Activated CD4-positive, alpha-beta T cell treated with anti-CD3 and anti-CD28 coated beads, Interleukin-2, Interleukin-6, amounts not matched to agents 100 ng/mL and 50 ng/mL, durations not matched to agents 16 hours and 8 hours (primary cell): ENCODE measurements at regions not wholly inside any gene's neighbourhood (a gene's known extent, or its start where the extent isn't known, plus 50 kb on each side); places are given as distances from the start of the nearest gene placed in this dataset.

ENCODE experiments used
- DNase-seq: peaks from one replicate; pipeline ENCODE4 v3.0.0-alpha.2; 2020

- no peak for DNase-seq
Observed at GRCh38 chr4:188867796-188868195, 728.6 kb downstream of the TRIML1 start.

- DNase-seq = no peak
Observed at GRCh38 chr4:188869581-188869980, 730.3 kb downstream of the TRIML1 start.

- DNase-seq = no peak
Observed at GRCh38 chr4:188872809-188873208, 733.6 kb downstream of the TRIML1 start.

- no peak for DNase-seq
Observed at GRCh38 chr4:188876881-188877280, 737.6 kb downstream of the TRIML1 start.

- no peak for DNase-seq
Observed at GRCh38 chr4:188879598-188879997, 740.4 kb downstream of the TRIML1 start.

- no peak for DNase-seq
Observed at GRCh38 chr4:188887905-188888304, 748.7 kb downstream of the TRIML1 start.

GRCh38 chr4:188892837-188893236 lies 753.6 kb downstream of the TRIML1 start:
- DNase-seq = no peak

GRCh38 chr4:188903986-188904385 lies 764.7 kb downstream of the TRIML1 start:
- DNase-seq = no peak

GRCh38 chr4:188904617-188905016 lies 765.4 kb downstream of the TRIML1 start:
- no peak for DNase-seq

- no peak for DNase-seq
Observed at GRCh38 chr4:188905248-188905647, 766.0 kb downstream of the TRIML1 start.

GRCh38 chr4:188911199-188911598 lies 772.0 kb downstream of the TRIML1 start:
- no peak for DNase-seq

- no peak for DNase-seq
Observed at GRCh38 chr4:188911707-188912106, 772.5 kb downstream of the TRIML1 start.

- no peak for DNase-seq
Observed at GRCh38 chr4:188915175-188915574, 775.9 kb downstream of the TRIML1 start.

GRCh38 chr4:188918787-188919186 lies 779.5 kb downstream of the TRIML1 start:
- no peak for DNase-seq

GRCh38 chr4:188930822-188931221 lies 791.6 kb downstream of the TRIML1 start:
- DNase-seq = no peak

GRCh38 chr4:188934320-188934962 lies 795.2 kb downstream of the TRIML1 start:
- no peak for DNase-seq

- no peak for DNase-seq
Observed at GRCh38 chr4:188941524-188942119, 802.4 kb downstream of the TRIML1 start.

- no peak for DNase-seq
Observed at GRCh38 chr4:188942606-188943005, 803.4 kb downstream of the TRIML1 start.

- no peak for DNase-seq
Observed at GRCh38 chr4:188949596-188949995, 810.4 kb downstream of the TRIML1 start.

GRCh38 chr4:188955066-188955465 lies 815.8 kb downstream of the TRIML1 start:
- DNase-seq = no peak

GRCh38 chr4:188956566-188956965 lies 817.3 kb downstream of the TRIML1 start:
- DNase-seq = no peak

GRCh38 chr4:188958346-188958745 lies 819.1 kb downstream of the TRIML1 start:
- DNase-seq = no peak

GRCh38 chr4:188959424-188959823 lies 820.2 kb downstream of the TRIML1 start:
- no peak for DNase-seq

GRCh38 chr4:188960411-188961093 lies 821.3 kb downstream of the TRIML1 start:
- no peak for DNase-seq
